Right ventricle myocardium inferior (tissue), 1 donor: ENCODE measurements at regions not wholly inside any gene's neighbourhood (a gene's known extent, or its start where the extent isn't known, plus 50 kb on each side); places are given as distances from the start of the nearest gene placed in this dataset.
"Not testable (repeated sequence)": the region's sequence is repeated elsewhere in the genome, so short reads cannot be mapped to it uniquely, and the experiment has no call there.

ENCODE experiments used
- ATAC-seq: fragments of 200-7000 bp; cut with Tn5 transposase; one replicate; pipeline ENCODE4 v1.9.1; 2020; ENCODE audit warnings: mild to moderate bottlenecking, moderate library complexity
- DNase-seq: peaks from one replicate; pipeline ENCODE4 v3.0.0; 2021; ENCODE audit errors: missing footprints
- intact Hi-C: fragments of 100-400 bp; cut with DNase I; formaldehyde crosslinking; loops from one replicate; pipeline ENCODE4 v1.11.0; 2022
- donor health status: DM: no; HTN: yes; CAD: no; lungs with severe emphysema.

GRCh38 chr14:37650356-37651037, 55.1 kb downstream of the TTC6 start:
- ATAC-seq, result no peak
- no peak for DNase-seq
- intact Hi-C loops, result no loop called here

DNA sequence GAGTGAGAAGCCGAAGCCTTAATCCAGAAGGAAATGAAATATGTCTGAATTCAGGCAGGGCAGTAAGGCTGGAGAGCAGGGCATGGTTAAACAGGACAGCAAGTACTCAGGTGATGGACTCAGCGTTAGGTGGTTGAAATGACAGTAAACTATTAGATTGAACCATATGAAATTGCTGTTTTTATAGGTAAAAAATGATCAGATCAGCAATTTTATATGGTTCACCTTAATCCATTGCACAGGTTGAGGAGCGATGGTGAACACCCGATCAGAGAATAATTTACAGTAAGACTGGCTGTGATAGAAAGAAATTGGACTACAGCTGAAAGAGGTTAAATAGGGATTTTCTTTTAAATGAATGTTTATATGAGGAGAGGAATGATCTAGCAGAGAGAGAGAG, 56.6 kb downstream of the TTC6 start:
- ATAC-seq (no peak), DNase-seq (no peak)
- intact Hi-C loops, result no loop called here

DNA sequence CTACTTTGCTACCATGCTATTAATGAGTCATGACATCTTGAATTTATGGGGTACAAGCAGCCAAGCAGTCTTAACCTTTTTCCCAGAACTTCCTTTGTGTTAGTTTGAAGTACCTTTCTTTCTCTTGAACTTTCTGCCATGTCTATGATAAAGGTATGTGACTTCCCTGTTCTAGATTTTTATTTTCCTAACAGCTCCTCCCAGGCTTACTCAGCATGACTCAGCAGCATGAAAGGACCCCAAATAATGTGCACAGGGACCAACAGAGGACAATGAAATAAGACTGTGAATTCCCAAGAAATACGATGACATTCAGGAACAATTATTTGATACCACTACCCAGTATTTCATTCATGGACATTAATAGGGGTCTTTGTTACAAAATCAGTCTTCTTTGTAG, 60.0 kb downstream of the TTC6 start:
- no peak for DNase-seq
- intact Hi-C loops, result no loop called here
- ATAC-seq, result no peak

- DNase-seq (no peak), ATAC-seq (no peak)
- intact Hi-C loops, result no loop called here
These were observed 62.7 kb downstream of the TTC6 start for GRCh38 chr14:37658156-37658555.

DNA sequence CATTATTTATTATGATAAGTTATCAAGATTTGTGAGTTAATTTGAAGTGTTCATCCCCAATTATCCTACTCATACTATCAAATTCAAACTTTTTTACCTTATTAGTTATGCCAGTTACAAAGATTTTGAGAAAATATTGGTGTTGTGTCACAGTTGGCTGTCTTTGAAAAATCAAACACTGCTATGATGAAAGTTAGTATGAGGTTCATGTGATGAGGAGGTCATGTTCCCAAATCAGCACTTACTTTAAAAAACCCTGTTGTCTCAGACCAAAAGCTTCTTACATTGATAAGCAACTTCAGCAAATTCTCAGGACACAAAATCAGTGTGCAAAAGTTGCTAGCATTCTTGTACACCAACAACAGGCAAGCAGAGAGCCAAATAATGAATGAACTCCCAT, 68.1 kb downstream of the TTC6 start:
- no peak for DNase-seq
- ATAC-seq, result no peak
- intact Hi-C loops, result no loop called here

GRCh38 chr14:37665479-37665878, 70.0 kb downstream of the TTC6 start:
- intact Hi-C loops, result no loop called here

GRCh38 chr14:37665951-37666350, 70.5 kb downstream of the TTC6 start:
- intact Hi-C loops, result no loop called here
- DNase-seq (no peak), ATAC-seq (no peak)

More at GRCh38 chr14:37665479-37665878, 70.0 kb downstream of the TTC6 start:
- ATAC-seq, result no peak
- DNase-seq, result no peak

- no peak for ATAC-seq
- no peak for DNase-seq
- intact Hi-C loops, result no loop called here
These were observed 73.2 kb downstream of the TTC6 start for GRCh38 chr14:37668646-37669045.

DNA sequence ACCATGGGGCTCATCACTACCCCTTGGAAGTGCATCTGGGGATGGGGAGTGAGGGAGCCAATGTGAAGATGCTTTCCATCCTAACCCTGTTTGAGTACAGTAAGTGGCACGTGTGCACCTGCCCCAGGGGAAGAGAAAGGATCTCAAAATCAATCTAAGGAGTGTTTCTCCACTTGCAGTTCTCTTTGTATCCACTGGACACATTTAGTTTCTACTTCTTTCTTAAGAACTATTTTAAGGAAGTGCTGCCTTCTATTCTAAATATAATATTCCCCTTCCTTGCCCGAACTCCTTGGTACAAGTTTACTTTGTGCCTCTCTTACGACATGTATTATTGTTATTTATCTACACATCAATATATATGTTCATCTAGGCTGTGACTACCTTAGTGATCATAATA, 73.8 kb downstream of the TTC6 start:
- DNase-seq, result no peak
- intact Hi-C loops, result no loop called here
- ATAC-seq, result no peak

- DNase-seq (no peak), ATAC-seq (no peak)
- intact Hi-C loops, result no loop called here
These were observed 78.0 kb downstream of the TTC6 start for GRCh38 chr14:37673439-37673838.

DNA sequence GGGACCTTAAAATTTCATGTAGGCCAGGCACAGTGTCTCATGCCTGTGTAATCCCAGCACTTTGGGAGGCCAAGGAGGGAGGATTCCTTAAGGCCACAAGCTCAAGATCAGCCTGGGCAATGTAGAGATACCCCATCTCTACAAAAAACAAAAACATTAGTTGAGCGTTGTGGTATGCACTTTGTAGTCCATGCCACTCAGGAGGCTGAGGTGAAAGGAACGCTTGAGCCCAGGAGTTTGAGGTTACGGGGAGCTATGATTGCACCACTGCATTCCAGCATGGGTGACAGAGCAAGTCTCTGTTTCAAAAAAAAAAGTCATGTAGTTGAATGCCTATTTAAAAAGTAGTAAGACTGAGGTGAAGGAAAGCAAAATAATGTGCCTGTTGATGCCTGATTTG, 83.5 kb downstream of the TTC6 start:
- no peak for ATAC-seq
- DNase-seq, result no peak
- intact Hi-C loops, result no loop called here

- intact Hi-C loops, result no loop called here
- DNase-seq, result no peak
- no peak for ATAC-seq
These were observed 86.1 kb downstream of the TTC6 start for GRCh38 chr14:37681486-37681885.

- ATAC-seq, DNase-seq, intact Hi-C loops: not testable (repeated sequence)
These were observed 97.3 kb downstream of the TTC6 start for GRCh38 chr14:37692680-37693079.

GRCh38 chr14:37693420-37693819, 98.0 kb downstream of the TTC6 start:
- intact Hi-C loops, DNase-seq, ATAC-seq: not testable (repeated sequence)

DNA sequence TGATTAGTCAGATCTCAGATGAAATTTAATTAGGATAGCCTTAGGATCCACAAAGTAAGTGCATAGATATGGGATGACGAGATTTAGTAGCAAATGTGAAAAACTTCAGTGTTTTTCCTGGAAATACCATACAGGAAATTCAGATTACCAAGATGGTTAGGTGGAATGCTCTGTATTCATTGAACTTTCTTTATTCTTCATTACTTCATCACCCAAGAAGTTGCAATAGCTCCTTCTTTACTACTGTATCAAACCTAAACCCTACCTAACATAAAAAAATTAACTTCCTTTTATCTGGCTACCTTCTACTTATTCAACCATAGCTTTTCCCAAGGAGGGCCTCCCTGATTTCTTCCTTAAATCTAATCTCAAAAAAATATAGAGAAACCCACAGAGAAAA, 100.4 kb downstream of the TTC6 start:
- ATAC-seq, result no peak
- intact Hi-C loops, result no loop called here
- DNase-seq, result no peak

DNA sequence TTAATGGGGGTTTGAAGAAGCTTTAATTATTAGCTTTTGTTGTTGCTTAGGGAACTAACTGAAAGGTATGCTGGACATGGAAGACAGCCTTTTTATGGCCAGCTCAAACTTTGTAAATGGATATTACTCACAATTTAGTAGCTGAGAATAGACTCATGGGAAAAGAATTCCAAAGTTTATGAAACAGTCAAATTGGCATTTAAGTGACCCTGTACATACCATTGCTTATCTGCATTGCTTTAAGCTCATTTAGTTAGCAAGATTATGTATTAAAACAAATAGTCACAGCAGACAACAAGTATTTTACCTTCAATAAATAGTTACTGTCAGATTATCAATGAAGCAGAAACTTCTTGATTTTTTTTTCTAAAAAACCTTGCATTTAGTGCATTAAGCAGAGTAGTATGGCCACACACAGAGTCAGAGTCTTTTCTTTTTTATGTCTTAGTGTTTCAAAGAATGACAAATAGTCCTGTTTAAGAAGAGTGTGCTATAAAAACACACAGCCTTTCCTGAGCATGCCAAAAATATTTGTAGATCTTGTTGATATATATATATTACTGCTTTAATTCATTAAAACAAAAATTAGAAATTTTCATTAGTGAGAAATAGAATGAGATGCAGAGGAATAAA, 102.2 kb downstream of the TTC6 start:
- intact Hi-C loops, result no loop called here
- DNase-seq (no peak), ATAC-seq (no peak)

DNA sequence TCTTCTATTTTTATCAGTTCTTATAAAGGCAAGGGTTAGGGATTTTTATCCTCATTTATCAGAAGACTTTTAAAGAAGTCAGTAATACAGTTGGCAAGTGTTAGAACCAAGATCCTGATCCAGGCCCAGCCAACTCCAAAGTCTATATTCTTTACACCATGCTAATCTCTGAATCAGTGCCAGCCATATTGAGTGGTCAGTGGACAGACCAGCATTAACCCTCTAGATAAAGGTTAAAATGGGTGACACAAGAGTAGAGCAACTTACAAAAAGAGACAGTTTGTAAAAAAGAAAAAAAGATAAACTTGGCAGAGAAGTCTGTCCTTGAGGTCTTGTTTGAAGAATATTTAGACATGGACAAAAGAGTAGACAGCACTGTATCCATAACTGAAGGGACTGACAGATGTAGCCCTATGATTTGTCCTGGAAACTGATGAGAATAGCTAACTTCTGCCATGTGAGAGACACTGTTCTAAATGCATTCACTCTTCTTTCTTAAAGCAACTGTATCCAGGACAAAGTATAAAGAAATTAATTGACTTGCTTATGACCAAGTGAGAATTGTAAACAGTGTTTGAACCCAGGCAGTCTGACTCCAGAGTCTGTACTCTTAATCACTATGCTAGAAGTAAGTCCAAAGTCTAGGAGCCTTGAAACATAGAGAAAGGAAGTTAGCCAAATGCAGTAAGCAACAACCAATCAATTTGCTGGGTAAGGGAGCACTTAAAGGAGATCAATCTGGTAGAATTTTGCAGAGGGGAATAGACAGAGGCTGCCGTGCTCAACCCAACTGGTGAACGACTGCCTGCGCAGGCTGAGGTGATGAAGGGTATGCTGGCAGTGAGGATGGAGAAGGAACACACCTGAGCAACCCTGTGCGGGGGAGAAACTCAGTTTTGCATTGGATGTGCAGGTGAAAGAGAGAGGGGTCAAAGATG, 103.7 kb downstream of the TTC6 start:
- DNase-seq (no peak), ATAC-seq (no peak)
- intact Hi-C loops, result no loop called here

- no peak for ATAC-seq
- intact Hi-C loops, result loop anchor here (10.0 kb wide), 1 partner anchor 167 kb away; no protein-coding TSS in a partner anchor
These were observed 112.3 kb downstream of the TTC6 start for GRCh38 chr14:37707716-37708115.

DNA sequence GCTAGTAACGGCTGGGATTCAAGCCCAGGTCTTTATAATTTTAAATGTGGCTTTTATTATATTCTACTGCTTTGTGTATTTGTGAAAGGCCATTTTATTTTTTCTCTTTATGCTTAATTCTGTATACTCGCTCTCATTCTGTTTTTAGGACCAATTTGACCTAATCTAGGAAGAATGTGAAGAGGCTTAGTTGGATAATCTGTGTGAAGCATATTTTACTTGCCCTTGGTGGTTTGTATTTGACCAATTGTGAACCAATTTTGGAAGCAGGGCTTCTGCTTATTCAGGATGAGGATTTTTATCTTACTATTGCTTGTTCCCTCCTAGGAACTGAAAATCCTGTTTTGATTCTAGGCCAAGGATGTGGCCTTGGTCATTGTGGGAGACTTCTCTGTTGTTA, 113.1 kb downstream of the TTC6 start:
- intact Hi-C loops, result loop anchor here (10.0 kb wide), 1 partner anchor 166 kb away; no protein-coding TSS in a partner anchor
- DNase-seq, result no peak
- no peak for ATAC-seq

More at GRCh38 chr14:37707716-37708115, 112.3 kb downstream of the TTC6 start:
- no peak for DNase-seq
